Right renal pelvis (tissue), 4 donors: ENCODE measurements at regions not wholly inside any gene's neighbourhood (a gene's known extent, or its start where the extent isn't known, plus 50 kb on each side); places are given as distances from the start of the nearest gene placed in this dataset.

Source experiments
- DNase-seq, 4 donors: peaks; one replicate each; pipeline ENCODE4 v3.0.0-alpha.2; 2013; ENCODE audit warnings: low read depth in 4 of 4, low spot score in 3 of 4, missing footprints in 1 of 4

DNA sequence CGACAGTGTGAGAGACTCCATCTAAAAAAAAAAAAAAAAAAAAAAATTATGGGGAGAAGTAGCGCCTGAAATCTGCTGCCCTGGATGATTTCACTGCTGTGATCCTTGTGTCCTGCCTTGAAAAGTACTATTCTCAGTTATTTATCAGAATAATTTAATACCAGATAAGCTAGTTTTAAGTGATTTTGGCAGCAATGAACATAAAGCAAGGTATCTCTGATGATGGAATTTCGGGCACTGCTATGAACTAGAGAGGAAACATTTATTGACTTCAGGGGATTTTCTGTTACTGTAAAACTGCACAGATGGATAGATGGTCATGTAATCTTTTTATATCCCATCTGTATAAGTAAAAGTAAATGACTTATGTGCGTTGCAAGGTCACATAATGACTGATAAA lies 619.1 kb upstream of the ANKRD30A start:
- no peak for DNase-seq

GRCh38 chr10:36504758-36505157 lies 620.6 kb upstream of the ANKRD30A start:
- no peak for DNase-seq

DNA sequence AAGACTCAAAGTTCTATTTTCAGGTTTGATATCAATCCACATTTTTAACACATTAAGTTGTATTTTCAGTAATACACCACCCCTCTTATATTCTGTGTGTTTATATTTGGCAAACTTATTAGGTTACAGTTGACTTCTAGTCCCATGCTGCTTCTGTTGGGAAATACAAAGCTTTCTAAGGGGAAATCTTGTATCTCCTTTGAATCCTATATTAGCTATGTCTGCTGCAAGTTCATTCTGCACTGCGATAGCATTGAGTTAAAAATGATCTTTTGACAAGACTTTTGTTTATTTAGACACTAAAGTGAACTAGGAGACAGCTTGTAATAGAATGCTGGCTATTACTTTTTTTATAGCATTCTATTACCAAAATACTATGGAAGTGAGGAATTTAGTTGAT lies 625.1 kb upstream of the ANKRD30A start:
- no peak for DNase-seq

GRCh38 chr10:36499693-36500092 lies 625.7 kb upstream of the ANKRD30A start:
- no peak for DNase-seq

GRCh38 chr10:36496758-36497157 lies 628.6 kb upstream of the ANKRD30A start:
- no peak for DNase-seq

GRCh38 chr10:36494371-36494770 lies 631.0 kb upstream of the ANKRD30A start:
- DNase-seq: no peak

GRCh38 chr10:36493516-36493880 lies 631.9 kb upstream of the ANKRD30A start:
- no peak for DNase-seq

DNA sequence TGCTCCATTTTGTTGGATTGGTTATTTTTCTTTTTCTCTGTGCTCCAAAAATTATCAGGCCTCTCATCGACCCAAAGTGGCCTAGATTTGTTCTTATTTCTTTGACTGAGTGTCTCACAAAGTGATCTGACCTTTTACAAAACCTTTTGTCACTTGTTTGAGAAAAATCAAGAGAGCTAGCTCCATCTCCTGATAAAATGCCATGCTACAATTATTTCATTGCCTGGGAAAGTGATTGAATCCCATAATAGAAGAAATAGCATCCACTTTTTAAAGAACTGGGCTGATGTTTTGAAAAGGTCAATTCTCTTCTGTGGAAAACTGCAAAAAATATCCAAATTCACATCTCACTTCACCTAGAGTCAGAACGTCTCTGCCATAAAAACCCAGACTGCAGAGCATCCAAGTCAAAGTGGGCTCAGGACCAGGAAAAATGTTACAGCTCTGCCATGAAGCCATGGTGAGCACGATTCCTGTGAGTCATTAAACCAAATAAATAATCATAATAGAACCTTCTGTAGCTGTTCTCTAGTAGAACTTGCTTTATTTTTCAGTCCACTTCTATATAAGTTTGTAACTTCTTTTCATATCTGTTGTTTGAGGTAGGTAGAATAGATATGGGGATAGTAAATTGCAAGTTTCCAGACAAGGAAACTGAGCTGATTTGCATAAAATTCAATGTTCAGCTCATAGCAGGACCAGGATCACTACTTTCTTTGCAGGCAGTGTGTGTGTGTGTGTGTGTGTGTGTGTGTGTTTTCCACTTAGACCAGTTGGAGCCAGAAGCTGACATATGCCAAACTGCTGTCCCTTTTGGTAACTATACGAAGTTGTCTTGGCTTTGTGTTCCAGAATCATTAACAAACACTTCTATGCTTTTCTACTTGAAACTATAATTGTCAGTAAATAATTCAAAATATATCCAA lies 632.5 kb upstream of the ANKRD30A start:
- no peak for DNase-seq

DNA sequence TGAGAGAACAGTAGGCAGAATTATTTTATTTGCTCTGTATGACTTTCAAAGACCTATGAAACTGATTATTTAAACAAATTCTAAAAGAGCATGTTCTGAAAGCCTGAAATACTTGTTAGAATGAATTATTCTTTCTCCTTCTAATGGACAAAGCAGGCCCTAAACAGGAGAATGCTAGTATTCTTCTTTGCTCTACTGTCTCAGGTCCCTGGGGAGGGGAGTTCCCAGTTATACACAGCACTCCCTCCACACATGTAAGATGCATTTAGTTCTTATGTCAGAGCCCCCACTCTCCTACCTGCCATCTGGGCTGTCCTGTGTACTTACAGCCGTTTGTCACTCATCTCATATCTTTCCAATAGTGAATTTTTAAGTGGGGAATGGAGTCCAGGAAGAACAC lies 633.5 kb upstream of the ANKRD30A start:
- DNase-seq: no peak

DNA sequence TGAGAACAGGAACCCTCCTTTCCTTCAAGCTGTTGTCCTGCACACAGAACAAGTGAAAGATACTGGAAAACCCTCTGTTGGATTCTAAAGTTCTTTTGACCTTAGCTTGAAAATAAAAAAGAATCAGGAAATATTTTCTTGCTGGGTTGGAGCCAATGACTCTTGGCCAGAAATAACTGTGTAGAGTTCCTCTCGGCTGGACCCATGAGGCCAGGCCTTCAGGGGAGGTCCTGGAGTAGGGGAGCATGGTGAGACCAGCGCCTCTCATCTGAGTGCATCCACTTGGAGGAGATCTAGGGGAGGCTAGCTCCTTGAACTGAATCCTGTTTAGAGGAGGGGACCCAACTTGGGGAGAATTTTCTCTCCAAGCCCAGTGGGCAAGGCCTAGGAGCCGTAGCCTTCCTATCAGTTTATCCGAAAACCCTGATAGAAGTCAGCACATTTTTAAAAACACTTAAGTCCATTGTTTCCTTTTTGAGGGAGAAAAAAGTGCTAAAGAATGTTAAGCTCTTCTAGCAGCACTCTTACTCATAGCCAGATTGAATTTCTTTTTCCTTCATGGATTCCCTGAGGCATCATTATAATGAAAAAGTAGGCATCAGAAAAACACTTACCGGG lies 635.7 kb upstream of the ANKRD30A start:
- peak in 1 of 4 donors; percentile 9 for DNase-seq

- no peak for DNase-seq
These were observed 636.2 kb upstream of the ANKRD30A start for GRCh38 chr10:36489181-36489580.

GRCh38 chr10:36488579-36488978 lies 636.8 kb upstream of the ANKRD30A start:
- no peak for DNase-seq

GRCh38 chr10:36479073-36479472 lies 646.3 kb upstream of the ANKRD30A start:
- no peak for DNase-seq

- no peak for DNase-seq
These were observed 649.0 kb upstream of the ANKRD30A start for GRCh38 chr10:36476399-36476798.

GRCh38 chr10:36475746-36476145 lies 649.7 kb upstream of the ANKRD30A start:
- DNase-seq: no peak

DNA sequence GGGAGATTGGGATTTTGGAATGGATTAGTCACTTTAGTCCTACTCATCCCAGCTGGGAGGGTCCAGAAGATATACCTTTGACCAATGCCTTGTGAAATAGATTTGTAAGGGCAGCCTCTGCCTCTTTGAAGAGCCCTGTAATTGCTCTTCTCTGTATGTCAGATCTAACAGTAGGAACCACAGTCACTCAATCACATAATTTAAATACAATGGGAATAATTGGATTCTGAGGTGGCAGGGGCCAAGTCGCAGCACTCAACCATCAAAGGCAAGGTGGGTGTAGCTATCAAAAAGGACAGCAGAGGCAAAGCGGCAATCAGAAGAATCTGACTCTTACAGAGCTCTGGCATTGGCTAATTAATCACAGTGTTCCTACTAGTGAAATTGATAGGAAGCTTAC lies 650.9 kb upstream of the ANKRD30A start:
- DNase-seq: no peak

DNA sequence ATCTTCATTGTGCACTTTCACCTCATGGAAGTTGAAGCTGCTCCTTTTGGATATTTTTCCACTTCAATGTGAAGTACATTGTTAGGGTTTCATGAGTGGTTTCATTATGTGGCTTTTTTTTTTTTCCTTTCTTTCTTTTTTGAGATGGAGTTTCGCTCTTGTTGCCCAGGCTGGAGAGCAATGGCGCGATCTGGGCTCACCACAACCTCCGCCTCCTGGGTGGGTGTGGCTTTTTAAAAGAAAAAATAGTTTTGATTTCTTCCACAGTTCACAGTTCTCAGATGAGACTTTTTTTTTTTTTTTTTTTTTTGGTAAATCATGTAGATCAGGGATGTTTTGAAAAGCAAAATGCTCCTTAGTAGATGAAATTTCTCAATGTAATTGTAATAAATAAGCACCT lies 652.3 kb upstream of the ANKRD30A start:
- DNase-seq: no peak

GRCh38 chr10:36469585-36469984 lies 655.8 kb upstream of the ANKRD30A start:
- DNase-seq: no peak

GRCh38 chr10:36468620-36469019 lies 656.8 kb upstream of the ANKRD30A start:
- no peak for DNase-seq

GRCh38 chr10:36465604-36466379 lies 659.6 kb upstream of the ANKRD30A start:
- DNase-seq: no peak

DNA sequence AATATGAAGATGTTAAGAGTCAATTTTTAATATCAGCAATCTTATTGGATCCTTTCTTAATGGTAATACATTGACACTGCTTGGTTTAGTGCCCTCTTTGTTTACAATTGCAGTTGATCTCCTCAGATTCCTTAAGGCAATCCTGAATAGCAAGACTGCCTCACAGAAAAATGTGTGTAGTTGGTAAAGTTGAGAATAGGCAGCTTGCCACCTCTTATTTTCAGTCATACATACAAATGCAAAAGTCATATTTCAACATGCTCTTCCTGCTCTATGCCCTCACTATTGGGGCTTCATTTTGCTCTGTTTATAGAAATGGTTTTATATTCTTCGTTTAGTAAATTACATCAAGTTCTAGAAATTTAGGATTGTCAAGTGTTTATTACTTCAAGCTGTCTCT lies 661.1 kb upstream of the ANKRD30A start:
- DNase-seq: no peak
